ENCODE measurements at regions not wholly inside any gene's neighbourhood (a gene's known extent, or its start where the extent isn't known, plus 50 kb on each side); places are given as distances from the start of the nearest gene placed in this dataset.

GRCh38 chr3:187808527-187808895 lies 63.2 kb upstream of the BCL6 start:
- Histone ChIP-seq H3K9ac (replicated peaks; ENCODE audit: extremely low read depth, insufficient read depth, low read length) (no peak overlapping the region), H3K4me1 (ENCODE audit: control insufficient read depth, extremely low read depth, insufficient read depth, low read length) (no peaks in the 10 kb centered on the region), H3K9me1 (replicated peaks; ENCODE audit: control insufficient read depth, extremely low read depth, insufficient read depth, low read length) (no peaks in the 10 kb centered on the region), H4K20me1 (replicated peaks; ENCODE audit: control insufficient read depth, extremely low read depth, insufficient read depth, low read length) (no peaks in the 10 kb centered on the region), H3K27ac (ENCODE audit: insufficient read depth, low read depth, low read length) (no peak overlapping the region), H2AFZ (ENCODE audit: low read depth, low read length) (no peak overlapping the region), H3K27me3 (ENCODE audit: control insufficient read depth in 2 of 2, insufficient read depth in 2 of 2, low read length in 2 of 2) (peaks cover 3 to 19% of the 10 kb centered on the region in 2 experiments), H3K79me2 (ENCODE audit: control insufficient read depth, insufficient read depth, low read length) (no peaks in the 10 kb centered on the region), H3K4me3 (replicated peaks in 1 of 3; ENCODE audit: insufficient read depth in 1 of 3, low read depth in 1 of 3, low read length in 3 of 3) (no peak overlapping the region), H3K4me2 (ENCODE audit: insufficient read depth, low read length) (no peak overlapping the region), H3K36me3 (ENCODE audit: control insufficient read depth in 2 of 2, extremely low read depth in 1 of 2, insufficient read depth in 2 of 2, low read length in 2 of 2) (no peaks in the 10 kb centered on the region), H3K9me3 (replicated peaks; ENCODE audit: control insufficient read depth, insufficient read depth, low read length) (no peaks in the 10 kb centered on the region)
- FAIRE-seq (no peak), DNase-seq (ENCODE audit: low read depth, low spot score) (no peak)
- TF ChIP-seq JUN (IDR thresholded peaks at IDR 0.05; ENCODE audit: borderline replicate concordance, insufficient read depth, insufficient read length, low read depth) (no peak), MAX (IDR thresholded peaks at IDR 0.05; ENCODE audit: insufficient read depth, insufficient read length) (no peak)
- intact Hi-C loops (cut with micrococcal nuclease) = no loop called here
- CTCF ChIA-PET = interaction anchor here (1.4 to 1.8 kb wide), 2 partner anchors 10 to 68 kb away, joined by 4 to 6 read pairs; no protein-coding TSS in a partner anchor
- BruUV-seq (replicated peaks) = no TSS peak
- POLR2A ChIA-PET = no interaction called here
- dilution Hi-C loops (cut with MboI; ENCODE audit: extremely low pct_ligation_motif_present, low sequenced_read_pairs) = no loop called here

GRCh38 chr3:187809612-187809991 lies 64.3 kb upstream of the BCL6 start:
- H3K4me1 ChIP-seq (ENCODE audit: control insufficient read depth, extremely low read depth, insufficient read depth, low read length) = no peaks in the 10 kb centered on the region
- no peak overlapping the region for H3K9ac ChIP-seq (replicated peaks; ENCODE audit: extremely low read depth, insufficient read depth, low read length)
- H3K79me2 ChIP-seq (ENCODE audit: control insufficient read depth, insufficient read depth, low read length) = no peaks in the 10 kb centered on the region
- TF ChIP-seq POLR2AphosphoS5 (IDR thresholded peaks at IDR 0.05; ENCODE audit: insufficient read depth, low read depth, low read length) = no peak
- H3K27me3 ChIP-seq (ENCODE audit: control insufficient read depth in 2 of 2, insufficient read depth in 2 of 2, low read length in 2 of 2) = peaks cover 3 to 23% of the 10 kb centered on the region in 2 experiments
- no peaks in the 10 kb centered on the region for H4K20me1 ChIP-seq (replicated peaks; ENCODE audit: control insufficient read depth, extremely low read depth, insufficient read depth, low read length)
- ChIA-PET CTCF (no interaction called here), POLR2A (no interaction called here)
- DNase-seq (ENCODE audit: low read depth, low spot score) = no peak
- no peak overlapping the region for H3K4me2 ChIP-seq (ENCODE audit: insufficient read depth, low read length)
- H3K9me3 ChIP-seq (replicated peaks; ENCODE audit: control insufficient read depth, insufficient read depth, low read length) = no peaks in the 10 kb centered on the region
- no peaks in the 10 kb centered on the region for H3K36me3 ChIP-seq (ENCODE audit: control insufficient read depth in 2 of 2, extremely low read depth in 1 of 2, insufficient read depth in 2 of 2, low read length in 2 of 2)
- no peak for FAIRE-seq
- dilution Hi-C loops (cut with MboI; ENCODE audit: extremely low pct_ligation_motif_present, low sequenced_read_pairs) = no loop called here
- no peak overlapping the region for H2AFZ ChIP-seq (ENCODE audit: low read depth, low read length)
- intact Hi-C loops (cut with micrococcal nuclease) = no loop called here
- H3K9me1 ChIP-seq (replicated peaks; ENCODE audit: control insufficient read depth, extremely low read depth, insufficient read depth, low read length) = no peaks in the 10 kb centered on the region
- no TSS peak for BruUV-seq (replicated peaks)
- no peak overlapping the region for H3K27ac ChIP-seq (ENCODE audit: insufficient read depth, low read depth, low read length)
- no peak overlapping the region for H3K4me3 ChIP-seq (replicated peaks in 1 of 3; ENCODE audit: insufficient read depth in 1 of 3, low read depth in 1 of 3, low read length in 3 of 3)
